H1 (cell line): ENCODE measurements at regions not wholly inside any gene's neighbourhood (a gene's known extent, or its start where the extent isn't known, plus 50 kb on each side); places are given as distances from the start of the nearest gene placed in this dataset.

Source experiments
- BACH1 ChIP-seq: IDR thresholded peaks from 2 replicates; pipeline ENCODE4 v1.6.1; 2012; ENCODE audit warnings: low read length, improper control_type of control experiment
- CTCF ChIP-seq, 3 experiments: IDR thresholded peaks; 1 replicate in 2 of 3; 2 replicates in 1 of 3; pipeline versions ENCODE4 v1.5.1 to v1.6.1; 2011; ENCODE audit warnings: low read length in 3 of 3, mild to moderate bottlenecking in 3 of 3, inconsistent platforms in 2 of 3, low read depth in 1 of 3, moderate library complexity in 1 of 3; ENCODE audit not compliant: insufficient read depth in 1 of 3; ENCODE audit errors: control extremely low read depth in 1 of 3
- EP300 ChIP-seq, 2 experiments: IDR thresholded peaks; 1 replicate in 1 of 2; 2 replicates in 1 of 2; pipeline ENCODE4 v1.6.1; 2011 to 2012; ENCODE audit warnings: low read depth in 2 of 2, low read length in 2 of 2, mild to moderate bottlenecking in 2 of 2, borderline replicate concordance in 1 of 2, inconsistent platforms in 1 of 2, moderate library complexity in 1 of 2
- EZH2 ChIP-seq: fragments of 200-600 bp; sonication (generic); IDR thresholded peaks from 2 replicates; pipeline ENCODE4 v1.7.1; 2012; ENCODE audit warnings: low read depth, mild to moderate bottlenecking, moderate library complexity, low read length, inconsistent platforms; ENCODE audit not compliant: severe bottlenecking
- FOSL1 ChIP-seq: IDR thresholded peaks from 2 replicates; pipeline ENCODE4 v1.6.1; 2011; ENCODE audit warnings: mild to moderate bottlenecking, low read depth, low read length, moderate library complexity; ENCODE audit not compliant: insufficient read depth
- JUND ChIP-seq: IDR thresholded peaks from 2 replicates; pipeline ENCODE4 v1.6.1; 2011; ENCODE audit warnings: mild to moderate bottlenecking, improper control_type of control experiment, low read length
- MAFK ChIP-seq: IDR thresholded peaks from 2 replicates; pipeline ENCODE4 v1.6.1; 2012; ENCODE audit warnings: low read depth, mild to moderate bottlenecking, improper control_type of control experiment, low read length
- MAX ChIP-seq: IDR thresholded peaks from 2 replicates; pipeline ENCODE4 v1.6.1; 2012; ENCODE audit warnings: inconsistent platforms
- POLR2A ChIP-seq, 2 experiments: IDR thresholded peaks; 1 replicate in 1 of 2; 2 replicates in 1 of 2; pipeline ENCODE4 v1.6.1; 2011; ENCODE audit warnings: low read depth in 2 of 2, low read length in 2 of 2, mild to moderate bottlenecking in 2 of 2; ENCODE audit errors: control extremely low read depth in 1 of 2
- POLR2AphosphoS5 ChIP-seq: IDR thresholded peaks from 2 replicates; pipeline ENCODE4 v1.6.1; 2011; ENCODE audit warnings: low read depth, low read length
- RFX5 ChIP-seq: IDR thresholded peaks from 2 replicates; pipeline ENCODE4 v1.6.1; 2011; ENCODE audit warnings: low read depth, low read length, improper control_type of control experiment, borderline replicate concordance
- SP4 ChIP-seq: IDR thresholded peaks from 2 replicates; pipeline ENCODE4 v1.6.1; 2012; ENCODE audit warnings: low read length, inconsistent platforms
- TAF1 ChIP-seq: IDR thresholded peaks from 2 replicates; pipeline ENCODE4 v1.6.1; 2011; ENCODE audit warnings: mild to moderate bottlenecking, low read depth, low read length
- YY1 ChIP-seq: IDR thresholded peaks from 2 replicates; pipeline ENCODE4 v1.6.1; 2011; ENCODE audit warnings: low read depth, mild to moderate bottlenecking, low read length

GRCh38 chr2:234392041-234392615 is 104.8 kb downstream of the ARL4C start:
- TF ChIP-seq EZH2: no peak
- TF ChIP-seq MAX: no peak
- no peak for TF ChIP-seq CTCF (IDR thresholded peaks at IDR 0.05; ENCODE audit: control extremely low read depth in 1 of 3, insufficient read depth in 1 of 3, low read depth in 1 of 3, low read length in 3 of 3)
- TF ChIP-seq JUND: no peak
- TF ChIP-seq YY1: no peak
- TF ChIP-seq RFX5: no peak
- no peak for TF ChIP-seq POLR2AphosphoS5
- no peak for TF ChIP-seq FOSL1
- TF ChIP-seq MAFK: no peak
- TF ChIP-seq BACH1: no peak
- TF ChIP-seq TAF1: no peak
- no peak for TF ChIP-seq POLR2A (IDR thresholded peaks at IDR 0.05; ENCODE audit: control extremely low read depth in 1 of 2, low read depth in 2 of 2, low read length in 2 of 2)
- no peak for TF ChIP-seq SP4
- no peak for TF ChIP-seq EP300 (IDR thresholded peaks at IDR 0.05; ENCODE audit: borderline replicate concordance in 1 of 2, low read depth in 2 of 2, low read length in 2 of 2)
